Neural crest cell (in vitro differentiated cells): ENCODE measurements at regions not wholly inside any gene's neighbourhood (a gene's known extent, or its start where the extent isn't known, plus 50 kb on each side); places are given as distances from the start of the nearest gene placed in this dataset.
"Not testable (repeated sequence)": the region's sequence is repeated elsewhere in the genome, so short reads cannot be mapped to it uniquely, and the experiment has no call there.

Experiments
- DNase-seq: peaks from one replicate; pipeline ENCODE4 v3.0.0; 2021; ENCODE audit warnings: low read depth, mixed read lengths, low spot score
- H3K27ac Mint-ChIP-seq: one replicate; pipeline ENCODE4 v1.8.0; 2021; ENCODE audit warnings: mild to moderate bottlenecking, mixed read lengths; ENCODE audit not compliant: unreplicated experiment
- H3K27me3 Mint-ChIP-seq: 2 replicates; pipeline ENCODE4 v1.8.0; 2021; ENCODE audit warnings: low read depth, mild to moderate bottlenecking, mixed read lengths
- H3K36me3 Mint-ChIP-seq: 2 replicates; pipeline ENCODE4 v1.8.0; 2021; ENCODE audit warnings: low read depth, mild to moderate bottlenecking, mixed read lengths
- H3K4me1 Mint-ChIP-seq: 2 replicates; pipeline ENCODE4 v1.8.0; 2021; ENCODE audit warnings: mixed read lengths
- H3K4me3 Mint-ChIP-seq: one replicate; pipeline ENCODE4 v1.8.0; 2021; ENCODE audit warnings: mild to moderate bottlenecking, mixed read lengths
- H3K9me3 Mint-ChIP-seq: 2 replicates; pipeline ENCODE4 v1.8.0; 2021; ENCODE audit warnings: mixed read lengths
- CTCF ChIP-seq: fragments of 200-600 bp; sonication (generic); conservative IDR thresholded peaks from 2 replicates; pipeline ENCODE4 v1.5.0; 2021; ENCODE audit warnings: antibody characterized with exemption, mild to moderate bottlenecking

GRCh38 chr1:178581351-178582303 is 68.7 kb downstream of the TEX35 start:
- Mint-ChIP-seq H3K27ac (no peak overlapping the region), H3K4me3 (no peak overlapping the region), H3K36me3 (no peaks in the 10 kb centered on the region), H3K4me1 (peaks cover 3% of the 10 kb centered on the region), H3K27me3 (no peaks in the 10 kb centered on the region), H3K9me3 (no peaks in the 10 kb centered on the region)
- no peak for TF ChIP-seq CTCF
- DNase-seq, result no peak

DNA sequence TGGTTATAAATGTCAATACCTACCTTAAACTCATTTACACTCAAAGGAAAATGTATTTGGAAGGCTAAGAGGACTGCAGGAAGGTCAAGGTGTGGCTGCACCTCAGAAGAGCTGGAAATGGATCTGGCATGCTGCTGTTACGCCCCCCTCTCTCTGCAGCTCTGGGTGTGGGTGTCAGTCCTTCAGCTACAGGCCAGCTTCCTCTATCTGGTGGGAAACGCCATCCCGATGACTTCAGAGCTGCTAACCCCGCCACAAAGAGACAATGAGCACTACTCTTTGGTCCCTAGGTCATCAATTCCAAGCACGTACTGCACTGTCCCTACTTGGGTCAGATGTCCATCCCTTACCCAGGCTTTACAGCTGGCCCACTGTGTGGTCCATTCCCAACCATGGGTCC is 74.2 kb downstream of the TEX35 start:
- H3K27ac Mint-ChIP-seq, result no peak overlapping the region
- H3K4me3 Mint-ChIP-seq, result no peak overlapping the region
- H3K36me3 Mint-ChIP-seq, result peaks cover 8% of the 10 kb centered on the region
- no peaks in the 10 kb centered on the region for H3K4me1 Mint-ChIP-seq
- H3K9me3 Mint-ChIP-seq, result peaks cover 17% of the 10 kb centered on the region
- H3K27me3 Mint-ChIP-seq, result no peaks in the 10 kb centered on the region
- no peak for DNase-seq
- TF ChIP-seq CTCF, result no peak

DNA sequence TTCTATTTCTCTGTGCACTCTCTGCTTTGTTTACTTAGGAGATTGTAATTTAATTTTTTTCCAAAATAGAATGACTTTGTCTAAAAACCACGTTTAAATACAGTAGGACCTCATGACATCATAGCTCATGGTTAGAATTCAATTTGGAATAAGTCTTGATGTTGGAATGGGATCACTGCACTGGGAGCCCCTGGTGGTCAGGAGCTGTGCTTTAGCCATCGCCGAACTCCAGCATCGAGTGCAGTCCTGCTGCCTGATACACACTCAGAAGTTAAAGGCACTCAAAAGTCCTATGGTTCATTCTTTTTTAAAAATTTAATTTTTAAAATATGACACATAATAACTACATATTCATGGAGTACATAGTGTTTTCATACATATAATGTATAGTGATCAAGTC is 75.1 kb downstream of the TEX35 start:
- Mint-ChIP-seq H3K4me3 (no peak overlapping the region), H3K9me3 (peaks cover 17% of the 10 kb centered on the region), H3K4me1 (peaks cover 5% of the 10 kb centered on the region), H3K36me3 (peaks cover 8% of the 10 kb centered on the region), H3K27ac (no peak overlapping the region), H3K27me3 (no peaks in the 10 kb centered on the region)
- TF ChIP-seq CTCF, result no peak
- DNase-seq, result no peak

GRCh38 chr1:178589042-178589441 is 76.1 kb downstream of the TEX35 start:
- Mint-ChIP-seq H3K9me3 (peaks cover 17% of the 10 kb centered on the region), H3K4me1 (peaks cover 16% of the 10 kb centered on the region), H3K36me3 (peaks cover 12% of the 10 kb centered on the region)
- H3K27ac Mint-ChIP-seq, H3K4me3 Mint-ChIP-seq, H3K27me3 Mint-ChIP-seq, DNase-seq: not testable (repeated sequence)

DNA sequence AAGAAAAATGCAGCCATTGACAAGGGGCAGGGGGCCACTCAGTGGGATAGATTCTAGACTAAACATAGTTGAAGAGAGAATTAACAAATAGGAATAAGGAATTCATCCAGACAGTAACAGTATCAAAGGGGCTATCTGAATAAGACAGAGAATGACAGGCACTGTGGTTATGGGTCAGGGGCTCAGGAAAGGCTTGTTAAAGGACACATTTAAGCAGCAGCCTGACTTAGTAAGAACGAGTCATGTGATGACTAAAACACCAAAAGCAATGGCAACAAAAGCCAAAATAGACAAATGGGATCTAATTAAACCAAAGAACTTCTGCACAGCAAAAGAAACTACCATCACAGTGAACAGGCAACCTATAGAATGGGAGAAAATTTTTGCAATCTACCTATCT is 78.9 kb downstream of the TEX35 start:
- Mint-ChIP-seq H3K9me3 (peaks cover 17% of the 10 kb centered on the region), H3K4me1 (peaks cover 24% of the 10 kb centered on the region), H3K36me3 (peaks cover 12% of the 10 kb centered on the region)
- DNase-seq, H3K27me3 Mint-ChIP-seq, H3K27ac Mint-ChIP-seq, H3K4me3 Mint-ChIP-seq: not testable (repeated sequence)

DNA sequence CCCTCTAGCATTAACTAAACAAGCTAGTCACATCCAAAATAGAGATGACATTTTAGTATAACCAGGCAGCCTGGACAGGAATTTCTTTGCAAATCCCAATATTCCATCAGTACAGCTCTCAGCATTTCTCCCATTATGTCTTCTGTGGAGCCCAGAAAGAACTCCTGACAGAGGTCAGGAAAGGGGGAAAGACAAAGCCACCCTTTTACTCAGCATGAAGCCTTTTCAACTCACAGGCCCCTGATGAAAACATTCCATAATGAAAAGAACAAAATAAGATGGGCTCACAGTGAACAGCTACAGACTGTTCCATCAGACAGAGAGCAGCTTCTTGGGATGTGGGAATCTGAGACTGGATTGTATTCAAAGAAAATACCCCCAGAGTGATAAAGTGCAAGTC is 80.6 kb downstream of the TEX35 start:
- no peak for TF ChIP-seq CTCF
- Mint-ChIP-seq H3K4me3 (no peak overlapping the region), H3K9me3 (peaks cover 17% of the 10 kb centered on the region), H3K27me3 (no peaks in the 10 kb centered on the region), H3K4me1 (peaks cover 24% of the 10 kb centered on the region), H3K36me3 (peaks cover 12% of the 10 kb centered on the region), H3K27ac (peak overlapping the region; percentile 86)
- no peak for DNase-seq
